ENCODE measurements at regions not wholly inside any gene's neighbourhood (a gene's known extent, or its start where the extent isn't known, plus 50 kb on each side); places are given as distances from the start of the nearest gene placed in this dataset.

DNA sequence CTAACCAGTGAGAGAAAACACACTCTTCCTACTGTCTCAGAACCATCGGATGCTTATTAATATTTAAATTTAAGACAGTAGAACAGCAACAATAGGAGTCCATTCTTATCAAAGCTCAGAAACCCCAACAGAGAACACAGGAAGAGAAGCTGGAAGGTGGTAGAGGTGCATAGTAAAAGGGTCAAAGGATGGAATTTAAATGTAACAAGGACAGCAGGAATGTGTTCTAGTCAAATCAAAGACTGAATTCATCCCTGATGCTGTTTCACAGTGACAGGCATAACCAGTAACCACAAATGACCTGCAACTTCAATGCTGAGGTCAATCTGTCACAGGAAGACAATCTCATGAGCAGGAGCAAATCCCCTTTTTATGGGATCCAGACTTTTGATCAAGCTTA lies 1259.7 kb downstream of the XPNPEP1 start:
- TF ChIP-seq CTCF (IDR thresholded peaks at IDR 0.05) (no peak), RFX5 (IDR thresholded peaks at IDR 0.05) (no peak), RNF2 (IDR thresholded peaks at IDR 0.05; ENCODE audit: borderline replicate concordance, low read depth) (no peak), BHLHE40 (IDR thresholded peaks at IDR 0.05; ENCODE audit: low read depth, low read length) (no peak), CHD2 (IDR thresholded peaks at IDR 0.05; ENCODE audit: low read length, partially characterized antibody) (no peak), RAD21 (conservative IDR thresholded peaks at IDR 0.05 in 1 of 2, IDR thresholded peaks at IDR 0.05 in 1 of 2) (no peak), MAX (IDR thresholded peaks at IDR 0.05) (no peak), NFE2L2 (conservative IDR thresholded peaks at IDR 0.05; ENCODE audit: low read length) (no peak), SMC3 (IDR thresholded peaks at IDR 0.05) (no peak), POLR2A (IDR thresholded peaks at IDR 0.05; ENCODE audit: low read length) (no peak), RCOR1 (IDR thresholded peaks at IDR 0.05; ENCODE audit: low read depth, low read length) (no peak), FOXS1 (CRISPR knock-in tag; IDR thresholded peaks at IDR 0.05) (no peak)
- TF ChIP-seq, protein P1, sequence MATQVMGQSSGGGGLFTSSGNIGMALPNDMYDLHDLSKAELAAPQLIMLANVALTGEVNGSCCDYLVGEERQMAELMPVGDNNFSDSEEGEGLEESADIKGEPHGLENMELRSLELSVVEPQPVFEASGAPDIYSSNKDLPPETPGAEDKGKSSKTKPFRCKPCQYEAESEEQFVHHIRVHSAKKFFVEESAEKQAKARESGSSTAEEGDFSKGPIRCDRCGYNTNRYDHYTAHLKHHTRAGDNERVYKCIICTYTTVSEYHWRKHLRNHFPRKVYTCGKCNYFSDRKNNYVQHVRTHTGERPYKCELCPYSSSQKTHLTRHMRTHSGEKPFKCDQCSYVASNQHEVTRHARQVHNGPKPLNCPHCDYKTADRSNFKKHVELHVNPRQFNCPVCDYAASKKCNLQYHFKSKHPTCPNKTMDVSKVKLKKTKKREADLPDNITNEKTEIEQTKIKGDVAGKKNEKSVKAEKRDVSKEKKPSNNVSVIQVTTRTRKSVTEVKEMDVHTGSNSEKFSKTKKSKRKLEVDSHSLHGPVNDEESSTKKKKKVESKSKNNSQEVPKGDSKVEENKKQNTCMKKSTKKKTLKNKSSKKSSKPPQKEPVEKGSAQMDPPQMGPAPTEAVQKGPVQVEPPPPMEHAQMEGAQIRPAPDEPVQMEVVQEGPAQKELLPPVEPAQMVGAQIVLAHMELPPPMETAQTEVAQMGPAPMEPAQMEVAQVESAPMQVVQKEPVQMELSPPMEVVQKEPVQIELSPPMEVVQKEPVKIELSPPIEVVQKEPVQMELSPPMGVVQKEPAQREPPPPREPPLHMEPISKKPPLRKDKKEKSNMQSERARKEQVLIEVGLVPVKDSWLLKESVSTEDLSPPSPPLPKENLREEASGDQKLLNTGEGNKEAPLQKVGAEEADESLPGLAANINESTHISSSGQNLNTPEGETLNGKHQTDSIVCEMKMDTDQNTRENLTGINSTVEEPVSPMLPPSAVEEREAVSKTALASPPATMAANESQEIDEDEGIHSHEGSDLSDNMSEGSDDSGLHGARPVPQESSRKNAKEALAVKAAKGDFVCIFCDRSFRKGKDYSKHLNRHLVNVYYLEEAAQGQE (IDR thresholded peaks at IDR 0.05), result no peak
